ENCODE measurements at regions not wholly inside any gene's neighbourhood (a gene's known extent, or its start where the extent isn't known, plus 50 kb on each side); places are given as distances from the start of the nearest gene placed in this dataset.

- no peak for TF ChIP-seq CTCF (IDR thresholded peaks at IDR 0.05)
- no peak for TF ChIP-seq EZH2 (IDR thresholded peaks at IDR 0.05; ENCODE audit: borderline replicate concordance, insufficient read depth, low read depth, low read length, poor library complexity, severe bottlenecking)
Measured at GRCh38 chr21:41631564-41632461, 123.9 kb upstream of the TMPRSS2 start.
